HG03064 (cell line): ENCODE measurements at regions not wholly inside any gene's neighbourhood (a gene's known extent, or its start where the extent isn't known, plus 50 kb on each side); places are given as distances from the start of the nearest gene placed in this dataset.
"Not testable (repeated sequence)": the region's sequence is repeated elsewhere in the genome, so short reads cannot be mapped to it uniquely, and the experiment has no call there.

ENCODE experiments used
- ATAC-seq: cut with Tn5 transposase; IDR thresholded peaks from one replicate; pipeline ENCODE4 v1.9.1; 2021; ENCODE audit warnings: low read depth; ENCODE audit not compliant: unreplicated experiment

GRCh38 chr3:20752416-20752815, 566.4 kb upstream of the SGO1 start:
- ATAC-seq = no peak

GRCh38 chr3:20751296-20751695, 565.3 kb upstream of the SGO1 start:
- no peak for ATAC-seq

- ATAC-seq = no peak
Observed at GRCh38 chr3:20747741-20748140, 561.7 kb upstream of the SGO1 start.

- ATAC-seq = no peak
Observed at GRCh38 chr3:20743553-20744321, 557.7 kb upstream of the SGO1 start.

GRCh38 chr3:20742903-20743552, 557.0 kb upstream of the SGO1 start:
- ATAC-seq = no peak

GRCh38 chr3:20741381-20741780, 555.4 kb upstream of the SGO1 start:
- ATAC-seq = no peak

GRCh38 chr3:20739814-20740213, 553.8 kb upstream of the SGO1 start:
- no peak for ATAC-seq

GRCh38 chr3:20736287-20736852, 550.4 kb upstream of the SGO1 start:
- no peak for ATAC-seq

- no peak for ATAC-seq
Observed at GRCh38 chr3:20729185-20729584, 543.2 kb upstream of the SGO1 start.

- ATAC-seq = no peak
Observed at GRCh38 chr3:20726786-20727185, 540.8 kb upstream of the SGO1 start.

GRCh38 chr3:20724241-20724640, 538.2 kb upstream of the SGO1 start:
- no peak for ATAC-seq

GRCh38 chr3:20716425-20716824, 530.4 kb upstream of the SGO1 start:
- not testable (repeated sequence) for ATAC-seq

- ATAC-seq = no peak
Observed at GRCh38 chr3:20701641-20702040, 515.6 kb upstream of the SGO1 start.

- ATAC-seq = no peak
Observed at GRCh38 chr3:20700714-20701113, 514.7 kb upstream of the SGO1 start.

- no peak for ATAC-seq
Observed at GRCh38 chr3:20698896-20699295, 512.9 kb upstream of the SGO1 start.

GRCh38 chr3:20696388-20697150, 510.6 kb upstream of the SGO1 start:
- no peak for ATAC-seq

- ATAC-seq = no peak
Observed at GRCh38 chr3:20692675-20693074, 506.7 kb upstream of the SGO1 start.

GRCh38 chr3:20683910-20684309, 497.9 kb upstream of the SGO1 start:
- no peak for ATAC-seq

- no peak for ATAC-seq
Observed at GRCh38 chr3:20682573-20682972, 496.6 kb upstream of the SGO1 start.

- no peak for ATAC-seq
Observed at GRCh38 chr3:20680990-20681628, 495.1 kb upstream of the SGO1 start.

GRCh38 chr3:20673866-20674265, 487.9 kb upstream of the SGO1 start:
- no peak for ATAC-seq
